ENCODE measurements at regions not wholly inside any gene's neighbourhood (a gene's known extent, or its start where the extent isn't known, plus 50 kb on each side); places are given as distances from the start of the nearest gene placed in this dataset.
A peak's percentile ranks its signal among the peaks of the same experiment; 100 is the strongest.

DNA sequence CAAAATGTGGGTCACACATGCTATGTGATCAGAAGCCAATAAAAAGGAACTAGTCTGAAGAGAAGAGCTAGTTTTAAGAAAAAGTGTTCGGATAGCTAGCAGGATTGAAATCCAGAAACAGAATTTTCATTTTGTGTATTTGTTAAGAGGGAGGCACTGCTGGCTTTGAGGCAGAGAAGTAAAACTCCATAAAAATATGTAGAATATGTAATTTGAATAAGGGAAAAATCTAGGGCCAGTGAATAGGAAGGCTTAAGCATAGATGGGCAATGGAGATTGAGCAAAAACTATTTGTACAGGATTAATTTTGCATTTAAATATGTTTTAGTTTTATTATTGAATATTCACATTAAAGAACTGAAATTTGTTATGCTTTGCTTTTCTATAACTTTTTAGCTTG is 399.9 kb upstream of the PITX2 start:
- no peaks in the 10 kb centered on the region for H3K4me1 Mint-ChIP-seq
- H3K36me3 Mint-ChIP-seq (ENCODE audit: low read depth) = no peaks in the 10 kb centered on the region
- H3K9me3 ChIP-seq (ENCODE audit: control insufficient read depth, low read length, poor library complexity, severe bottlenecking) = no peaks in the 10 kb centered on the region
- ATAC-seq = no peak
- no peak overlapping the region for H3K4me3 Mint-ChIP-seq
- no peak overlapping the region for H3K27ac Mint-ChIP-seq
- H3K27me3 Mint-ChIP-seq = no peaks in the 10 kb centered on the region
- DNase-seq = no peak

DNA sequence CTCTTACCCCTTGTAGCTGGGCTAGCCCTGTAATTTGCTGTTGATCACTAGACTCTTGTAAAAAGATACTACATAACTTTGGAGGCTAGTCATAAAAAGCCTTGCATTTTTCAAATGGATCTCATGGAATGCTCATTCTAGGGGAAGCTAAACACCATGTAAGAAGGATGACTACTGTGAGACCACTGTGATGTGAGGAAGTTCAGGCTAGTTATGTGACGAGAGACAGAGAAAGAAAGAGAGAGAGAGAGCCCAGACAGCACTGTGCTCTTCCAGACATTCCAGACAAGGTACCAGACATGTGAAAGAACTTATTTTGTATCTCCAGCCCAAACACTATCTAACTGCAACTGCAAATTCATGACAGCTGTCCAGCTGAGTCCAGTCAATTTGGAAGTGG is 404.6 kb upstream of the PITX2 start:
- peaks cover 3% of the 10 kb centered on the region for H3K9me3 ChIP-seq (ENCODE audit: control insufficient read depth, low read length, poor library complexity, severe bottlenecking)
- H3K36me3 Mint-ChIP-seq (ENCODE audit: low read depth) = no peaks in the 10 kb centered on the region
- no peaks in the 10 kb centered on the region for H3K4me1 Mint-ChIP-seq
- H3K4me3 Mint-ChIP-seq = no peak overlapping the region
- ATAC-seq = no peak
- H3K27me3 Mint-ChIP-seq = no peaks in the 10 kb centered on the region
- DNase-seq = no peak
- H3K27ac Mint-ChIP-seq = no peak overlapping the region

DNA sequence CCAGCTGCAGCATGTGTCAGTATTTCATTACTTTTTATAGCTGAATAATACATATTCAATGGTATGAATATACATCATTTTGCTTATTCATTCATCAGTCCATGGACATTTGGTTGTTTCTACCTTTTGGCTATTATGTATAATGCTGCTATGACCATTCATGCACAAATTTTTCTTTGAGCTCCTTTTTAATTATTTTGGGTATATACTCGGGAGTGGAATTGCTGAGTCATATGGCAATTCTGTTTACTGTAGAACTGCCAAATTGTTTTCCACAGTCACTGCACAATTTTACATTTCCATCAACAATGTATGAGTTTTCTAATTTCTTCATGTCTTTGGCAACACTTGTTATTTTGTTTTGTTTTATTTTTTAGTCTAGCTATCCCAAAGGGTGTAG is 405.9 kb upstream of the PITX2 start:
- Mint-ChIP-seq H3K27ac (no peak overlapping the region), H3K4me1 (no peaks in the 10 kb centered on the region), H3K4me3 (no peak overlapping the region), H3K36me3 (ENCODE audit: low read depth) (no peaks in the 10 kb centered on the region), H3K27me3 (no peaks in the 10 kb centered on the region)
- no peak for ATAC-seq
- DNase-seq = no peak
- H3K9me3 ChIP-seq (ENCODE audit: control insufficient read depth, low read length, poor library complexity, severe bottlenecking) = peaks cover 3% of the 10 kb centered on the region

DNA sequence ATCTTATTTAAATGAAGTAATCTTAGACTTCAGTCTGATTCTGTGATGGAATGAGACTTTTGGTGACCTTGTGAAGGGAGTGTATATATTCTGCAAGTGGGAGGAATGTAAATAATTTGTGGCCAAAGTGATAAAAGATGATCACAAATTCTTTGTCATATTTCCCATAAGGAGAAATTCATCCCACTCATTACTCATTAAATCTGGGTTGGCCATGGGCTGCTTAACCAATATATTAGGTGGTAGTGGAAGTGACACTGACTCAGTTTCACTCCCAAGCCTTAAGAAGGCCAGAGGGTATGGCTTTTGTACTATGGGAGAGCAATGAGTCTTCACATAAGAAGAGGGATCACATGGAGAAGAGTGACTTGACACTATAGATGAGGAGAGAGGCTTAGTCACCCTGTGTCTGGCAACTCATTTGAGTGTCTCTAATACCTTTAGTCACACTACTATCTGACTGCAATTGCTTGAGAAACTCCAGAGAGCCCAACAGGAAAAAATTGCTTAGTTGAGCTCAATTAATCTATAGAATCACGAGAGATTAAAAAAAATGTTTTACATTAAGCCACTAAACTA is 408.2 kb upstream of the PITX2 start:
- Mint-ChIP-seq H3K36me3 (ENCODE audit: low read depth) (no peaks in the 10 kb centered on the region), H3K27ac (no peak overlapping the region), H3K27me3 (no peaks in the 10 kb centered on the region), H3K4me3 (no peak overlapping the region), H3K4me1 (no peaks in the 10 kb centered on the region)
- peaks cover 3% of the 10 kb centered on the region for H3K9me3 ChIP-seq (ENCODE audit: control insufficient read depth, low read length, poor library complexity, severe bottlenecking)
- ATAC-seq = no peak
- DNase-seq = no peak

DNA sequence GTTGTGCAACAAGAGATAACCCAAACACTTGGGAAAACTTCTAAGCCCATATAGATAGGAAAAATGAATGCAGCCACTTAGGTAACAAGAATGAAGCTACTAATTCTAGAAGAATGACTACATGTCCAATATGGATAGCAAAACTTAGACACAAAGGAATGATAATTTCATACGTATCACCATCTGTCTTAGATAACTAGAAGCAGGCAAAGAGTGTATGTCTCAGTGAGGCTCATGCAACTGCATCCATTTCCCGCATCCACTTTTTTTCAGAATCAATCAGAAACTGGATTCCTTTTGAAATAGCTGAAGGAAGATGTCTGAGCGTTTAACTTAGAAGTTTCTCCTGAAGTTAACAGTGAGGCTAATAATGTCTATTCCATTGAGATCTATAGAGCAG is 408.7 kb upstream of the PITX2 start:
- no peaks in the 10 kb centered on the region for H3K36me3 Mint-ChIP-seq (ENCODE audit: low read depth)
- peaks cover 3% of the 10 kb centered on the region for H3K9me3 ChIP-seq (ENCODE audit: control insufficient read depth, low read length, poor library complexity, severe bottlenecking)
- H3K27me3 Mint-ChIP-seq = no peaks in the 10 kb centered on the region
- H3K27ac Mint-ChIP-seq = no peak overlapping the region
- DNase-seq (no peak), ATAC-seq (no peak)
- H3K4me1 Mint-ChIP-seq = no peaks in the 10 kb centered on the region
- no peak overlapping the region for H3K4me3 Mint-ChIP-seq

DNA sequence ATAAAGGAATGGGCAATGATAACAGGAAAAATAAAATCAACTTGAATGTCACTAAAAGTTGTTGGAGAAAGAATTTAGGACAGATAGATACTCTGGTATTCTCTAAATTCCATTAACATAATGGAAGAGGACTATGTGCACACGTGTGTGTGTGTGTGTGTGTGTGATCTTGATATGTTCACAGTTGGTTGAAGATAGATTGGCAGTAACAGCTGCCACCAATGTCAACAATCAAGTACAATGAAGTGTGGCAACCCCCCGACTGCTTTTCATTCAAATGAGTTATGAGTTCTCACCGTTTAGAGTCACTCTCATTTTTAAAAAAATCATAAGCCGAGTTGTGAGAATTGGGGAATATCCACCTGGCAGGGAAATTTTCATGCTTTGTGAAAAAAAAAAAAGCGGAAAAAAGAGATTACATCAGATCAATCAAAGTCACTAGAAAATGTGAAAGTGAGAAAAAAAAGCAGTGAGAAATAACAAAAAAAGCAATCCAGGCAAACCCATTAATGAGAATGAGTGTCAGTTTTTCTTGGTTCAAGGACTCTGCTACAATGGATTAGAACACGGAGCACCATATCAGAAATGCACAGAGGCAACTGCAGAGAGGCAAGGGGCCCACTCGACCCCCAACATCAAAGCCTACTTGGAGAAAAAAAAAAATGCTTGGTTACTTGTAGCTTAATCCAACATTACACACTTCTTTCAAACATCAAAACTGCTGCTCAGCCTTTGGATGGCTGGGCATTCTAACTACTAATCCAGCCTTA is 414.9 kb upstream of the PITX2 start:
- no peak for DNase-seq
- Mint-ChIP-seq H3K27ac (no peak overlapping the region), H3K36me3 (ENCODE audit: low read depth) (no peaks in the 10 kb centered on the region), H3K4me1 (no peaks in the 10 kb centered on the region), H3K4me3 (no peak overlapping the region), H3K27me3 (no peaks in the 10 kb centered on the region)
- H3K9me3 ChIP-seq (ENCODE audit: control insufficient read depth, low read length, poor library complexity, severe bottlenecking) = no peaks in the 10 kb centered on the region
- no peak for ATAC-seq

DNA sequence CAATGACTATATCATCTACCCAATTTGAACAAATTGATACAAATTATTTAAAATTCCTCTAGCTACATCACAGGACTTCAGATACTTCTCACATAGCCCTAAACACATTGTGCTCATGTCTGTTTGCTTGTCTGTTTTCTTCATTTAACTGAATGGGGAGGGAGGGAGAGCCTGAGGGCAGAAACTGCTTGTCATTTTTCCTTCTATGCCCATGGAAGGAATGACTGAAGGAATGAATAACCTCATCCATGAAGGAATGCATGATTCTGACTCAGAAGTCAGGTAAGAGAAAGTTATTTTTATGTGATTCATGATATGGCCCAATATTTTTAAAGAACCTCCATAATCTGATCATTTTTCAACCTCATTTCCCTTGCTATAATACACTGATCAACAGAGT is 418.0 kb upstream of the PITX2 start:
- ATAC-seq (no peak), DNase-seq (no peak)
- Mint-ChIP-seq H3K4me1 (no peaks in the 10 kb centered on the region), H3K27me3 (no peaks in the 10 kb centered on the region), H3K27ac (no peak overlapping the region), H3K4me3 (no peak overlapping the region), H3K36me3 (ENCODE audit: low read depth) (no peaks in the 10 kb centered on the region)
- no peaks in the 10 kb centered on the region for H3K9me3 ChIP-seq (ENCODE audit: control insufficient read depth, low read length, poor library complexity, severe bottlenecking)

DNA sequence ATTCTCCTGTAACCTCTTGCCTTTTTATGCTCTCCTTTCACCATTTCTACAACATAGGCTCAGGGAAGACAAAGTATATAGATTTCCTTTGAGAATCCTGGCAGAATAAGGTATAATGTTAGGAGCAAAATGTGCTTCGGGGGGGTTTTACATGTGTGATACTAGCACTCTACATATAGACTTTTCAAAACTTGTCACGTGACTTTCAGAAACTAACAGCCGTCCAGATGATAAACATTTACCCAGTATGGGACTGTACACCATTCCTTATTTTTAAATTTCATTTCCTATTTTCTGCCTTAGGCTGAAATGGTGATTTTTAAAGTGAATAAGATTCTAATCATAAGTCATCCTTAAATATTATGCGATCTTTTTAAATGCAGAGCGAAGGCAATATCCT is 420.4 kb upstream of the PITX2 start:
- H3K4me1 Mint-ChIP-seq = no peaks in the 10 kb centered on the region
- H3K27me3 Mint-ChIP-seq = no peaks in the 10 kb centered on the region
- ATAC-seq = no peak
- no peak overlapping the region for H3K27ac Mint-ChIP-seq
- H3K4me3 Mint-ChIP-seq = no peak overlapping the region
- H3K36me3 Mint-ChIP-seq (ENCODE audit: low read depth) = no peaks in the 10 kb centered on the region
- no peak for DNase-seq
- H3K9me3 ChIP-seq (ENCODE audit: control insufficient read depth, low read length, poor library complexity, severe bottlenecking) = no peaks in the 10 kb centered on the region

DNA sequence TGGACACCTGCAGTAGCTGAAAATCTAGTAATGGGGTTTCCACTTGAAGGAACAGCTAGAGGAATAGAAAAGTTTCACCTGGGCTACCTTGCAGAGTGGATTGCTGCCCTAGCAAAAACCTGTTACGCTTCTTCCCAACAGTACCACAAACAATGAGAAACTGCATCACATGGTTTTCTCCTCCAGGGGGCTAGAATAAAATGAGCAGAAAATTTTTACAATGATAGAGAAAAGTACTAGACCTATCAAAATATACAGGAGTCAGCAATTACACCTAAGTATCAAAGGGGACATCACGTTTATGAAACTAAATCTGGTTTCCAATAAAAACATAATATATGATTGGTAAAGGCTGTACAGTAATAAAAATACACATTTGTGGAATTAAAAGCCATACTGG is 423.1 kb upstream of the PITX2 start:
- no peaks in the 10 kb centered on the region for H3K36me3 Mint-ChIP-seq (ENCODE audit: low read depth)

DNA sequence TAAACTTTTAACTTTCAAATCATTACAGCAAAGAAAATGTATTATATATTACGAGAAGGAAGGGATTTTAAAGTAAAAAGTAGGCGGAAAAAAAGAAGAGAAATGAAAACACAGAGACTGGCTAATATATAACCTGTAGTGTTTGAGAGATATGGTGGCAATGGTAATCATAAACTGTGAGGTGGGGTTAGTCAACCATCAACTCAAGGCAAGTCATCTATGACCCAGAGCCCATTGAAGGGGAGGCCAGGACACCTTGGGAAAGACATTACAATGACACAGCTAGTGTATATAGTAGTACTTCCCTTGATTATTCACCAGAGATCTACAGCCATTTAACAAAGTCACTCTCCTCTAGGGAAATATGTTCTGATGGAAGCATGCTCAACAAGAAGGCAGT is 423.9 kb upstream of the PITX2 start:
- no peak for DNase-seq
- H3K4me3 Mint-ChIP-seq = no peak overlapping the region
- no peaks in the 10 kb centered on the region for H3K27me3 Mint-ChIP-seq
- H3K36me3 Mint-ChIP-seq (ENCODE audit: low read depth) = no peaks in the 10 kb centered on the region
- H3K9me3 ChIP-seq (ENCODE audit: control insufficient read depth, low read length, poor library complexity, severe bottlenecking) = no peaks in the 10 kb centered on the region
- no peaks in the 10 kb centered on the region for H3K4me1 Mint-ChIP-seq
- H3K27ac Mint-ChIP-seq = no peak overlapping the region
- ATAC-seq = no peak

More for the DNA sequence above, 423.1 kb upstream of the PITX2 start:
- H3K4me3 Mint-ChIP-seq = no peak overlapping the region
- no peak for DNase-seq
- no peaks in the 10 kb centered on the region for H3K9me3 ChIP-seq (ENCODE audit: control insufficient read depth, low read length, poor library complexity, severe bottlenecking)
- H3K4me1 Mint-ChIP-seq = no peaks in the 10 kb centered on the region
- no peak for ATAC-seq
- H3K27ac Mint-ChIP-seq = no peak overlapping the region
- no peaks in the 10 kb centered on the region for H3K27me3 Mint-ChIP-seq

DNA sequence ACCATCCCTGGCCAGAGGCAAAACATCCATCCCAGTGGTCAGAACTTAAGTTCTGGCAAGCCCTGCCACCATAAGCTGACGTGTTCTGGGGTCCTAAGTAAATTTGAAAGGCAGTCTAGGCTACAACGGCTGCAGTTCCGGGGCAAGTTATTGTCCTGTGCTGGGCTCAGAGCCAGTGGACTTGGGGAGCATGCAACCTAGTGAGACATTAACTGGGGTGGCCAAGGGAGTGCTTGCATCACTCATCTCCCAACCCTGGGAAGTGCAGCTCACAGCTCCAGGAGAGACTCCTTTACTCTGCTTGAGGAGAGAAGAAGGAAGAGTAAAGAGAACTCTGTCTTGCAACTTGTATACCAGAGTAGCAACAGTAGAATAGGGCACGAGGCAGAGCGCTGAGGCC is 425.4 kb upstream of the PITX2 start:
- no peak overlapping the region for H3K27ac Mint-ChIP-seq
- no peak for ATAC-seq
- H3K4me3 Mint-ChIP-seq = no peak overlapping the region
- H3K27me3 Mint-ChIP-seq = no peaks in the 10 kb centered on the region
- no peak for DNase-seq
- H3K9me3 ChIP-seq (ENCODE audit: control insufficient read depth, low read length, poor library complexity, severe bottlenecking) = no peaks in the 10 kb centered on the region
- no peaks in the 10 kb centered on the region for H3K4me1 Mint-ChIP-seq
- no peaks in the 10 kb centered on the region for H3K36me3 Mint-ChIP-seq (ENCODE audit: low read depth)

DNA sequence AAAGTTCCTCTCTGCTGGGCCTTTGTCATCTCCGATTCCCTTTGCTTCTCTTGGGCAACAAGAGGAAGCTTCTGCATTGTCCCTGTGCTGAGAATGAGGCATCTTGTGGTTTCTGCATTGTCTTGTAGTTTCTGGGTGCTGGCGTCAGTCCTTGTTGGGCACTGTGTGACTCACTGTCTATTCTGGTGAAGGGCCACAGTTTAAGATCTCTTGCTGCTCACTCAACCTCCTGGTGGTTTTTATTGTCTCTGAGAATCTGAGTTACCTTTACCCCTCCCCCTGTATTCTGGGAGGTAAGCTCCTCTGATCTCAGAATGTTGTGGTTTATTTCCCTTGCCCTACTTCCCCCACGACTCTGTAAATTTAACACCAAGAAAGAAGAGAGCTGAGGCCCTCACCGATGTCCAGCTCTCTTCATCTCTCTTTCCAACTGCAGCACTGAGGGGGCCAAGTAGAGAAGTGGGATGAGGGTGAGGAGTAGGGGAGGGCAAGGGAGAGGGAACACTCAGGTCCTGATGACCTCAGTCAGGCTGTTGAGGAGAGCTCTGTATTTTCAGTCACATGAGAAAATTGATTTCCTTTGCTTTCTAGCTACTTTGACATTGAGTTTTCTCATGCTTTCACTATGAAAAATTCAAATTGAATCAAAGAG is 441.6 kb upstream of the PITX2 start:
- ATAC-seq (peak; percentile 30), DNase-seq (no peak)
- Mint-ChIP-seq H3K27me3 (no peaks in the 10 kb centered on the region), H3K4me3 (no peak overlapping the region), H3K27ac (no peak overlapping the region), H3K4me1 (no peaks in the 10 kb centered on the region), H3K36me3 (ENCODE audit: low read depth) (no peaks in the 10 kb centered on the region)
- no peaks in the 10 kb centered on the region for H3K9me3 ChIP-seq (ENCODE audit: control insufficient read depth, low read length, poor library complexity, severe bottlenecking)

DNA sequence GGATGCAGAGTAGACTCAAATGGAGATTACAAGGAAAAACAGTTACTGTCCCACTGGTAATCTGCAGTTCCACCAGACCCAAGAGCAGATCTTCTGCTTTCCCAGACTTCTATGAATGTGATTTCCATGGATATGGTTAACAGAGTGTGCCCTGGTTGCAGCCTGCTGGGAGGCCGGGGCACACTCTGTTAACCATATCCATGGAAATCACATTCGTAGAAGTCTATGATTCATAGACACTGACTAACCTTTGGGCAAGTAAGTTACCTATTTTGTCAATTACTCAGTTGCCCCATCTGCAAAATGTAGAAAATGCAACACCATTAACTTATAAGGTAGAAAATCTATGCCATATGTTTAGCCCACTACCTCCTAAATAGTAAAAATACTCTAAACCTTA is 443.1 kb upstream of the PITX2 start:
- Mint-ChIP-seq H3K4me1 (no peaks in the 10 kb centered on the region), H3K27ac (no peak overlapping the region), H3K36me3 (ENCODE audit: low read depth) (no peaks in the 10 kb centered on the region), H3K27me3 (no peaks in the 10 kb centered on the region), H3K4me3 (no peak overlapping the region)
- no peaks in the 10 kb centered on the region for H3K9me3 ChIP-seq (ENCODE audit: control insufficient read depth, low read length, poor library complexity, severe bottlenecking)
- no peak for ATAC-seq
- no peak for DNase-seq

DNA sequence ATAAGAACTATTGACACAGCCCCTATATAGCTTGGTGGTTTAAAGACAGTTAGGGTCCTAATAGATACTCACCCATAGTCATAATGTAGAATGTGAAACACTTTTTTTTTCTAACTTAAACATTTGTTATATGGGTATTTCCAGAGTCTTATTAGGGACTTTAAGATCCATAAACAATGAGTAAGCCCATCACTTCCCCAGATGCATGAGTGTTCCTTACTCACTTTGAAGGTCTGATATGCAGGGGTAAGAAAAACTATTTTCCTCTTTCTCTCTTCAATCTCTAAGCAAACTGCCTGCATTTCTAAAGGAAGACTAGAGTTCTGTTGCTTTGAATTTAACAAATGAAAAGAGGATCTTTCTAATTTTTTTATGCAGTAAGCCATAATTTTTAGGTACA is 443.6 kb upstream of the PITX2 start:
- no peaks in the 10 kb centered on the region for H3K9me3 ChIP-seq (ENCODE audit: control insufficient read depth, low read length, poor library complexity, severe bottlenecking)
- Mint-ChIP-seq H3K4me1 (no peaks in the 10 kb centered on the region), H3K27me3 (no peaks in the 10 kb centered on the region), H3K4me3 (no peak overlapping the region), H3K27ac (no peak overlapping the region), H3K36me3 (ENCODE audit: low read depth) (no peaks in the 10 kb centered on the region)
- DNase-seq = no peak
- ATAC-seq = no peak
